ENCODE measurements at regions not wholly inside any gene's neighbourhood (a gene's known extent, or its start where the extent isn't known, plus 50 kb on each side); places are given as distances from the start of the nearest gene placed in this dataset.

GRCh38 chr4:31026256-31026655 lies 306.1 kb downstream of the PCDH7 start:
- H3K4me3 ChIP-seq (ENCODE audit: low read depth, low read length): no peak overlapping the region
- no peak for TF ChIP-seq CTCF (IDR thresholded peaks at IDR 0.05; ENCODE audit: control insufficient read depth, extremely low read depth, insufficient read depth)
- no peak for DNase-seq (ENCODE audit: low read depth)

- H3K4me3 ChIP-seq (ENCODE audit: low read depth, low read length): no peak overlapping the region
- no peak for TF ChIP-seq CTCF (IDR thresholded peaks at IDR 0.05; ENCODE audit: control insufficient read depth, extremely low read depth, insufficient read depth)
- no peak for DNase-seq (ENCODE audit: low read depth)
These were observed 314.4 kb downstream of the PCDH7 start for GRCh38 chr4:31034550-31034949.

GRCh38 chr4:31035761-31036160 lies 315.6 kb downstream of the PCDH7 start:
- no peak for DNase-seq (ENCODE audit: low read depth)
- no peak overlapping the region for H3K4me3 ChIP-seq (ENCODE audit: low read depth, low read length)
- no peak for TF ChIP-seq CTCF (IDR thresholded peaks at IDR 0.05; ENCODE audit: control insufficient read depth, extremely low read depth, insufficient read depth)

GRCh38 chr4:31037703-31038102 lies 317.5 kb downstream of the PCDH7 start:
- no peak for TF ChIP-seq CTCF (IDR thresholded peaks at IDR 0.05; ENCODE audit: control insufficient read depth, extremely low read depth, insufficient read depth)
- no peak overlapping the region for H3K4me3 ChIP-seq (ENCODE audit: low read depth, low read length)
- DNase-seq (ENCODE audit: low read depth): no peak

- H3K4me3 ChIP-seq (ENCODE audit: low read depth, low read length): no peak overlapping the region
- no peak for TF ChIP-seq CTCF (IDR thresholded peaks at IDR 0.05; ENCODE audit: control insufficient read depth, extremely low read depth, insufficient read depth)
- DNase-seq (ENCODE audit: low read depth): no peak
These were observed 319.2 kb downstream of the PCDH7 start for GRCh38 chr4:31039382-31039781.

GRCh38 chr4:31040106-31040505 lies 319.9 kb downstream of the PCDH7 start:
- no peak for DNase-seq (ENCODE audit: low read depth)
- no peak for TF ChIP-seq CTCF (IDR thresholded peaks at IDR 0.05; ENCODE audit: control insufficient read depth, extremely low read depth, insufficient read depth)
- H3K4me3 ChIP-seq (ENCODE audit: low read depth, low read length): no peak overlapping the region

GRCh38 chr4:31041385-31041784 lies 321.2 kb downstream of the PCDH7 start:
- no peak for DNase-seq (ENCODE audit: low read depth)
- H3K4me3 ChIP-seq (ENCODE audit: low read depth, low read length): no peak overlapping the region
- TF ChIP-seq CTCF (IDR thresholded peaks at IDR 0.05; ENCODE audit: control insufficient read depth, extremely low read depth, insufficient read depth): no peak

Measured in LNCaP clone FGC (cell line).